H1 (cell line): ENCODE measurements at regions not wholly inside any gene's neighbourhood (a gene's known extent, or its start where the extent isn't known, plus 50 kb on each side); places are given as distances from the start of the nearest gene placed in this dataset.

Source experiments
- CTCF ChIA-PET: fragments of 300-600 bp; sonication (Branson Sonifier 250); formaldehyde crosslinking; loops from one replicate; lab custom pipeline; 2021; ENCODE audit not compliant: partially characterized antibody; lab: Charles Lee
- POLR2A ChIA-PET: fragments of 300-600 bp; sonication (Branson Sonifier 250); formaldehyde crosslinking; loops from one replicate; lab custom pipeline; 2021; ENCODE audit warnings: inconsistent platforms; ENCODE audit not compliant: partially characterized antibody; lab: Charles Lee
- DNase-seq, 2 experiments: peaks; one replicate each; pipeline versions ENCODE4 v3.0.0 to v3.0.0-alpha.2; 2010 to 2022; ENCODE audit warnings: low spot score in 2 of 2, low read depth in 1 of 2, mixed read lengths in 1 of 2
- FAIRE-seq: peaks from 2 replicates; lab custom pipeline; 2011; peaks lifted over from hg19 to GRCh38; lab: Jason Lieb, UNC
- H2AFZ ChIP-seq: 2 replicates; pipeline ENCODE4 v1.8.1; 2012; ENCODE audit warnings: low read length, inconsistent platforms
- H2AK5ac ChIP-seq: 2 replicates; pipeline ENCODE4 v1.6.1; 2013; ENCODE audit warnings: low read depth, low read length
- H2BK120ac ChIP-seq: replicated peaks from 2 replicates; pipeline ENCODE3; 2013; ENCODE audit warnings: low read depth, low read length, inconsistent platforms
- H2BK12ac ChIP-seq: 2 replicates; pipeline ENCODE4 v1.6.1; 2013; ENCODE audit warnings: low read depth, low read length
- H2BK15ac ChIP-seq: 2 replicates; pipeline ENCODE4 v1.6.1; 2013; ENCODE audit warnings: low read length
- H2BK20ac ChIP-seq: 2 replicates; pipeline ENCODE4 v1.6.1; 2013; ENCODE audit warnings: low read length
- H2BK5ac ChIP-seq: 2 replicates; pipeline ENCODE4 v1.6.1; 2013; ENCODE audit warnings: low read depth, low read length
- H3K14ac ChIP-seq: 2 replicates; pipeline ENCODE4 v1.6.1; 2013; ENCODE audit warnings: inconsistent platforms; ENCODE audit not compliant: insufficient read length
- H3K18ac ChIP-seq: 2 replicates; pipeline ENCODE4 v1.6.1; 2013; ENCODE audit warnings: low read length; ENCODE audit errors: extremely low read depth
- H3K23ac ChIP-seq: 2 replicates; pipeline ENCODE4 v1.6.1; 2013; ENCODE audit warnings: inconsistent platforms; ENCODE audit not compliant: insufficient read length
- H3K23me2 ChIP-seq: 2 replicates; pipeline ENCODE4 v1.6.1; 2013; ENCODE audit warnings: low read depth, low read length
- H3K27ac ChIP-seq: 2 replicates; pipeline ENCODE4 v1.6.1; 2011; ENCODE audit warnings: low read depth, low read length, inconsistent platforms
- H3K27me3 ChIP-seq, 4 experiments: replicated peaks in 1 of 4; 1 replicate in 1 of 4; 2 replicates in 3 of 4; pipeline versions ENCODE4 v1.6.1 to v1.8.1; 2011 to 2013; ENCODE audit warnings: low read length in 3 of 4, mild to moderate bottlenecking in 3 of 4, inconsistent platforms in 2 of 4, mixed read lengths in 2 of 4, moderate library complexity in 1 of 4; ENCODE audit not compliant: control insufficient read depth in 3 of 4, insufficient read depth in 3 of 4; ENCODE audit errors: extremely low read depth in 1 of 4
- H3K36me3 ChIP-seq, 4 experiments: 2 replicates each; pipeline versions ENCODE4 v1.6.1 to v1.8.1; 2011 to 2013; ENCODE audit warnings: mild to moderate bottlenecking in 4 of 4, low read length in 3 of 4, moderate library complexity in 2 of 4, control low read depth in 1 of 4, inconsistent platforms in 1 of 4; ENCODE audit not compliant: insufficient read depth in 4 of 4, control insufficient read depth in 2 of 4
- H3K4ac ChIP-seq: replicated peaks from 2 replicates; pipeline ENCODE3; 2013; ENCODE audit warnings: low read length, low read depth, mixed read lengths, inconsistent platforms; ENCODE audit not compliant: insufficient read length
- H3K4me1 ChIP-seq, 4 experiments: replicated peaks in 1 of 4; 1 replicate in 1 of 4; 2 replicates in 3 of 4; pipeline versions ENCODE4 v1.6.1 to v1.8.1; 2011 to 2013; ENCODE audit warnings: low read length in 3 of 4, inconsistent platforms in 2 of 4, mixed read lengths in 1 of 4; ENCODE audit not compliant: insufficient read depth in 4 of 4, control insufficient read depth in 3 of 4
- H3K4me2 ChIP-seq, 2 experiments: 2 replicates each; pipeline versions ENCODE4 v1.6.1 to v1.8.1; 2011 to 2013; ENCODE audit warnings: low read depth in 2 of 2, low read length in 2 of 2, control low read depth in 1 of 2, inconsistent platforms in 1 of 2, mild to moderate bottlenecking in 1 of 2; ENCODE audit not compliant: insufficient read depth in 1 of 2
- H3K4me3 ChIP-seq, 4 experiments: fragments of 200-600, 300-600 bp in 1 of 4; sonication (generic), shearing (Covaris generic), sonication (Bioruptor Twin) in 1 of 4; 2 replicates each; pipeline versions ENCODE4 v1.5.1 to v1.8.1; 2011 to 2016; ENCODE audit warnings: low read length in 4 of 4, low read depth in 3 of 4, control low read depth in 2 of 4, inconsistent platforms in 2 of 4, mild to moderate bottlenecking in 2 of 4, mixed read lengths in 1 of 4, moderate library complexity in 1 of 4; ENCODE audit not compliant: insufficient read depth in 2 of 4; ENCODE audit errors: extremely low read depth in 1 of 4
- H3K56ac ChIP-seq: replicated peaks from 2 replicates; pipeline ENCODE3; 2013; ENCODE audit warnings: low read depth, mild to moderate bottlenecking, mixed read lengths, low read length, inconsistent platforms; ENCODE audit not compliant: insufficient read length
- H3K79me1 ChIP-seq: 2 replicates; pipeline ENCODE4 v1.6.1; 2013; ENCODE audit warnings: low read depth, low read length, control low read depth
- H3K79me2 ChIP-seq, 2 experiments: 2 replicates each; pipeline versions ENCODE4 v1.6.1 to v1.8.1; 2012 to 2013; ENCODE audit warnings: low read length in 2 of 2, mild to moderate bottlenecking in 2 of 2, inconsistent platforms in 1 of 2; ENCODE audit not compliant: insufficient read depth in 2 of 2, control insufficient read depth in 1 of 2
- H3K9ac ChIP-seq, 4 experiments: replicated peaks in 1 of 4; 1 replicate in 1 of 4; 2 replicates in 3 of 4; pipeline versions ENCODE4 v1.6.1 to v1.8.1; 2011 to 2013; ENCODE audit warnings: low read depth in 3 of 4, low read length in 3 of 4, control low read depth in 2 of 4, mild to moderate bottlenecking in 2 of 4, moderate library complexity in 2 of 4, inconsistent platforms in 1 of 4; ENCODE audit errors: extremely low read depth in 1 of 4
- H3K9me3 ChIP-seq, 2 experiments: 2 replicates each; pipeline versions ENCODE4 v1.6.1 to v1.8.1; 2012 to 2013; ENCODE audit warnings: mild to moderate bottlenecking in 2 of 2, moderate library complexity in 2 of 2, control low read depth in 1 of 2, inconsistent platforms in 1 of 2, low read depth in 1 of 2, low read length in 1 of 2, mixed read lengths in 1 of 2; ENCODE audit not compliant: insufficient read depth in 2 of 2
- H4K20me1 ChIP-seq, 2 experiments: replicated peaks in 1 of 2; 2 replicates each; pipeline versions ENCODE3 to v1.8.1; 2011 to 2013; ENCODE audit warnings: inconsistent platforms in 2 of 2, low read length in 2 of 2, mild to moderate bottlenecking in 1 of 2; ENCODE audit not compliant: insufficient read depth in 2 of 2, control insufficient read depth in 1 of 2
- H4K5ac ChIP-seq: 2 replicates; pipeline ENCODE4 v1.6.1; 2013; ENCODE audit warnings: low read length, low read depth, mixed read lengths, inconsistent platforms; ENCODE audit not compliant: insufficient read length
- H4K8ac ChIP-seq: 2 replicates; pipeline ENCODE4 v1.8.0; 2013; ENCODE audit warnings: mild to moderate bottlenecking, moderate library complexity, low read length, inconsistent platforms; ENCODE audit not compliant: insufficient read depth; ENCODE audit errors: extremely low read depth
- H4K91ac ChIP-seq: replicated peaks from 2 replicates; pipeline ENCODE3; 2013; ENCODE audit warnings: low read length, mixed read lengths, inconsistent platforms; ENCODE audit not compliant: insufficient read length
- CBX8 ChIP-seq: fragments of 300-800, 300-1000 bp; sonication (generic); IDR thresholded peaks from 2 replicates; pipeline ENCODE4 v1.7.1; 2016; ENCODE audit warnings: low read depth, low read length, borderline replicate concordance
- CREB1 ChIP-seq: IDR thresholded peaks from 2 replicates; pipeline ENCODE4 v1.6.1; 2012; ENCODE audit warnings: inconsistent platforms
- GTF2F1 ChIP-seq: IDR thresholded peaks from 2 replicates; pipeline ENCODE4 v1.6.1; 2012; ENCODE audit warnings: low read depth, low read length, improper control_type of control experiment, borderline replicate concordance
- HDAC6 ChIP-seq: IDR thresholded peaks from one replicate; pipeline ENCODE4 v1.7.1; 2012; ENCODE audit warnings: low read depth, mild to moderate bottlenecking, inconsistent platforms, low read length, moderate library complexity
- MAFK ChIP-seq: IDR thresholded peaks from 2 replicates; pipeline ENCODE4 v1.6.1; 2012; ENCODE audit warnings: low read depth, mild to moderate bottlenecking, improper control_type of control experiment, low read length
- NANOG ChIP-seq: IDR thresholded peaks from 2 replicates; pipeline ENCODE4 v1.6.1; 2011; ENCODE audit warnings: low read length, low read depth, mild to moderate bottlenecking, inconsistent platforms; ENCODE audit not compliant: insufficient read depth, poor library complexity, severe bottlenecking
- NRF1 ChIP-seq: IDR thresholded peaks from 2 replicates; pipeline ENCODE4 v1.6.1; 2011; ENCODE audit warnings: mild to moderate bottlenecking, low read depth, low read length, improper control_type of control experiment
- RAD21 ChIP-seq, 2 experiments: IDR thresholded peaks in 1 of 2; conservative IDR thresholded peaks in 1 of 2; 2 replicates each; pipeline ENCODE4 v1.6.1; 2011; ENCODE audit warnings: low read depth in 2 of 2, low read length in 2 of 2, improper control_type of control experiment in 1 of 2, inconsistent platforms in 1 of 2, mild to moderate bottlenecking in 1 of 2, moderate library complexity in 1 of 2
- RNF2 ChIP-seq: fragments of 200-900, 300-1000 bp; sonication (generic); IDR thresholded peaks from 2 replicates; pipeline ENCODE4 v1.7.1; 2016; ENCODE audit warnings: borderline replicate concordance, low read depth, mild to moderate bottlenecking, antibody characterized with exemption, low read length; ENCODE audit not compliant: poor library complexity, severe bottlenecking; ENCODE audit errors: missing control alignments
- RXRA ChIP-seq: IDR thresholded peaks from 2 replicates; pipeline ENCODE4 v1.6.1; 2011; ENCODE audit warnings: low read depth, mild to moderate bottlenecking, low read length, moderate library complexity; ENCODE audit not compliant: insufficient read depth
- SIX5 ChIP-seq: IDR thresholded peaks from 2 replicates; pipeline ENCODE4 v1.6.1; 2011; ENCODE audit warnings: mild to moderate bottlenecking, low read depth, low read length
- SP1 ChIP-seq: IDR thresholded peaks from 2 replicates; pipeline ENCODE4 v1.6.1; 2011; ENCODE audit warnings: low read depth, low read length
- TAF7 ChIP-seq: optimal IDR thresholded peaks from 2 replicates; pipeline ENCODE3; 2011; ENCODE audit warnings: low read depth, mild to moderate bottlenecking, inconsistent platforms, low read length, moderate library complexity, borderline replicate concordance
- WGBS, 2 experiments: shearing (Covaris generic) in 1 of 2; methylation state at CpG; one replicate each; pipeline versions ENCODE4 v1.1.6 to v1.1.7; 2013 to 2015; ENCODE audit warnings: low lambda C conversion rate in 2 of 2, mixed read lengths in 2 of 2, inconsistent platforms in 1 of 2, low coverage in 1 of 2, missing lambda C conversion rate in 1 of 2; ENCODE audit not compliant: insufficient replicate concordance in 2 of 2, insufficient coverage in 1 of 2, insufficient read length in 1 of 2; ENCODE audit errors: extremely low coverage in 1 of 2, missing lambda C conversion rate in 1 of 2; 5-methylcytosine and 5-hydroxymethylcytosine counted together
- TF ChIP-seq, protein P1 (sequence below): IDR thresholded peaks from 2 replicates; pipeline ENCODE4 v1.6.1; 2012; ENCODE audit warnings: inconsistent platforms

GRCh38 chr5:67997892-67998457 is 217.6 kb upstream of the PIK3R1 start:
- FAIRE-seq: no peak
- H3K4me3 ChIP-seq: no peak overlapping the region
- no peak overlapping the region for H2BK12ac ChIP-seq
- no peak overlapping the region for H3K23ac ChIP-seq
- H3K79me2 ChIP-seq: no peaks in the 10 kb centered on the region
- H3K27ac ChIP-seq: no peak overlapping the region
- no peaks in the 10 kb centered on the region for H3K36me3 ChIP-seq
- H2AK5ac ChIP-seq: no peak overlapping the region
- no peak overlapping the region for H2BK15ac ChIP-seq
- no peak overlapping the region for H2BK5ac ChIP-seq
- no peak overlapping the region for H3K14ac ChIP-seq
- no peak overlapping the region for H4K8ac ChIP-seq
- no peak overlapping the region for H4K5ac ChIP-seq
- no peaks in the 10 kb centered on the region for H4K20me1 ChIP-seq
- no peak overlapping the region for H2BK120ac ChIP-seq
- POLR2A ChIA-PET: interaction anchor here (0.6 kb wide), 1 partner anchor 33 kb away, joined by 3 read pairs; no protein-coding TSS in a partner anchor
- H2BK20ac ChIP-seq: no peak overlapping the region
- H3K79me1 ChIP-seq: no peaks in the 10 kb centered on the region
- no peaks in the 10 kb centered on the region for H3K9me3 ChIP-seq
- no peak overlapping the region for H2AFZ ChIP-seq
- H4K91ac ChIP-seq: no peak overlapping the region
- 100% methylated on average over 3 of the region's 5 CpGs; no CpG with 5 or more reads in 1 of the 2 experiments for WGBS, 2 experiments
- H3K23me2 ChIP-seq: no peaks in the 10 kb centered on the region
- H3K18ac ChIP-seq: no peak overlapping the region
- DNase-seq: no peak
- CTCF ChIA-PET: no interaction called here
- H3K4ac ChIP-seq: no peak overlapping the region
- no peaks in the 10 kb centered on the region for H3K27me3 ChIP-seq
- no peak overlapping the region for H3K4me2 ChIP-seq
- no peak overlapping the region for H3K56ac ChIP-seq
- no peaks in the 10 kb centered on the region for H3K4me1 ChIP-seq
- no peak overlapping the region for H3K9ac ChIP-seq
- no peak for TF ChIP-seq TAF7
- TF ChIP-seq NANOG: no peak
- no peak for TF ChIP-seq HDAC6
- TF ChIP-seq CBX8: no peak
- TF ChIP-seq RNF2: no peak
- no peak for TF ChIP-seq RAD21 (IDR thresholded peaks at IDR 0.05 in 1 of 2, conservative IDR thresholded peaks at IDR 0.05 in 1 of 2; ENCODE audit: low read depth in 2 of 2, low read length in 2 of 2)
- TF ChIP-seq RXRA: no peak
- no peak for TF ChIP-seq GTF2F1
- TF ChIP-seq SIX5: no peak
- TF ChIP-seq, protein P1, sequence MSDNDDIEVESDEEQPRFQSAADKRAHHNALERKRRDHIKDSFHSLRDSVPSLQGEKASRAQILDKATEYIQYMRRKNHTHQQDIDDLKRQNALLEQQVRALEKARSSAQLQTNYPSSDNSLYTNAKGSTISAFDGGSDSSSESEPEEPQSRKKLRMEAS: no peak
- TF ChIP-seq MAFK: no peak
- TF ChIP-seq NRF1: no peak
- TF ChIP-seq CREB1: no peak
- no peak for TF ChIP-seq SP1
